ES-I3 (cell line): ENCODE measurements at regions not wholly inside any gene's neighbourhood (a gene's known extent, or its start where the extent isn't known, plus 50 kb on each side); places are given as distances from the start of the nearest gene placed in this dataset.

ENCODE experiments used
- H3K36me3 ChIP-seq: 2 replicates; pipeline ENCODE4 v1.6.1; 2013; ENCODE audit warnings: mild to moderate bottlenecking, low read length, control low read depth, moderate library complexity; ENCODE audit not compliant: insufficient read depth
- H3K4me1 ChIP-seq: 2 replicates; pipeline ENCODE4 v1.6.1; 2013; ENCODE audit warnings: mild to moderate bottlenecking, control low read depth, low read length; ENCODE audit not compliant: insufficient read depth
- H3K9ac ChIP-seq: 2 replicates; pipeline ENCODE4 v1.6.1; 2013; ENCODE audit warnings: low read depth, mild to moderate bottlenecking, low read length, moderate library complexity
- H3K9me3 ChIP-seq: 2 replicates; pipeline ENCODE4 v1.6.1; 2013; ENCODE audit warnings: mild to moderate bottlenecking, low read length, moderate library complexity; ENCODE audit not compliant: control insufficient read depth, insufficient read depth

DNA sequence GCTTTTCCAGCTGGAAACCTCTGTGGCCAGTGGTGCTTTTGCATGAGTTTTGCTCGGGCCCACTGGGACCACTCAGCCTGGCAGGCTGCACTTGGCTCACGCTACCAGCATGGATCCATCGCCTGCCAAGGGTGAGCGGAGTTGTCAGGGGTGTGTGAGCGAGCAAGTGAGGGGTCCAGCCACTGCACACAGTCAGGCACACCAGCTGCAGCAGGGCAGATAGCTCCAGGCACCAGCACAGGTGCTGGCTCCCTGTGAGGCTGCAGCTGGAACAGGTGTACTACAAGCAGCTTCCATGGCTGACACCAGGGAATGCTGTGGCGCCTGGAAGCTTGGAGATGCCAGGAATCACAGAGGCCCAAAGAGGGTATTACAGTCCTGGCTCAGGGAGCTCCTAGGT lies 391.2 kb upstream of the SGCD start:
- Histone ChIP-seq H3K4me1 (peaks cover 3% of the 10 kb centered on the region; the same call in 1 of the 2 replicates), H3K9me3 (no peaks in the 10 kb centered on the region), H3K36me3 (no peaks in the 10 kb centered on the region), H3K9ac (no peak overlapping the region)

DNA sequence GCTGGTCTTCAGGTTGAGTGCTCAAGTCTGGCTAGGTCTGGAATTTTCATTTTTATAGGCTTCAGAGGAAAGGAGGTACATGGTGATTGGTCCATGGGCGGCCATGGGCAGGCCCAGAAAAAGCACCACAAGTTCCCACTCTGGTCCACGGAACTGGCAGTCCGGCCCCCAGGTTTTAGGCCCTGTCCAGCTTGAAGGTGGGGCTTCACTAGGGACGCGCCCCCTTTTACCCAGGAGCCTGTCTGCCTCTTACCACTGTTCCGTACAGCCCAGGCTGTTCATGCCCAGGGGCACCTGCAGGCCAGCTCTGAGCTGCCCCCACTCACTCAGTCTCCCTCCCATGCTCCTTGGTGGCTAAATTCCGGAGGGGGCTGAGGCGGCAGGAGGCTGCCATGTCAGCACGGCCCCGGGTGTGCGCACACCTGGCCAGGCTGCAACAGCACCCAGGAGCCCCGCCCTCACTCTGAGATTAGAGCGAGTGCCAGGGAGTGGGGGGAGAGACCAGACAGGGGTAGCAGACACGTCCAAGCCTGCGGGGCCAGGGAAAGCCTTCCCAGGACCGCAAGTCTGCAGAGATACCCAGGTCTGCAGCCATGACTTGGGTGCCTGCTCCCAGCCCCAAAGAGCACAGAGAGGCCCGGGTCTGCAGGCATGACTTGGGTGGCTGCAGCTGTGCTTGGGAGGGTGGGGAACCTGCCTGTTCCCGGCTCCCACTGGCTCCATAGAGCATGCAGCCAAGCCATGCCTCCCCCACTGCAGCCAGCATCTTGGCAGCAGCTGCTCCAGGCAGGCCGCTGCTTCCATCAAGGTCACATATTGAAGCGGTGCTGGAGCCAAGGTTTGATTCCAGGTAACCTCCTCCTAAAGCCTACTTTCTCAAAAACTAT lies 390.2 kb upstream of the SGCD start:
- Histone ChIP-seq H3K36me3 (no peaks in the 10 kb centered on the region), H3K4me1 (peaks cover 2% of the 10 kb centered on the region; the same call in 1 of the 2 replicates), H3K9me3 (no peaks in the 10 kb centered on the region), H3K9ac (no peak overlapping the region)

GRCh38 chr5:155938051-155938450 lies 388.9 kb upstream of the SGCD start:
- Histone ChIP-seq H3K36me3 (no peaks in the 10 kb centered on the region), H3K4me1 (no peaks in the 10 kb centered on the region)

DNA sequence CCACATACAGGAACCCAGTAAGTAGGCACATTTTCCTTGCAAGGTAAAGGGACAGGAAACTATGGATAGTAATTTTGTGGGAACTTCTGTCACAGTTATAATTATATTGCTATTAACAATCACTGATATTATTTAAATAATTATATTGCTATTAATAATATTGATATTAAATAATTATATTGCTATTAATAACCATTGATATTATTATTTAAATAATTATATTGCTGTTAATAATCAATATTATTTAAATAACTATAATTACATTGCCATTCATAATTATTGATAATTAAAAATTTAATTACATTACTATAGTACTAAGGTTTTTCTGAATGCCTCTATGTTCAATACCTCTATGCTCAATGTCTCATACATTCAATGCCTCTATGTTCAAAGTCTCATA lies 385.6 kb upstream of the SGCD start:
- H3K9ac ChIP-seq = no peak overlapping the region
- H3K36me3 ChIP-seq = no peaks in the 10 kb centered on the region
- no peaks in the 10 kb centered on the region for H3K4me1 ChIP-seq
- no peaks in the 10 kb centered on the region for H3K9me3 ChIP-seq

More at GRCh38 chr5:155938051-155938450, 388.9 kb upstream of the SGCD start:
- Histone ChIP-seq H3K9me3 (no peaks in the 10 kb centered on the region), H3K9ac (no peak overlapping the region)

DNA sequence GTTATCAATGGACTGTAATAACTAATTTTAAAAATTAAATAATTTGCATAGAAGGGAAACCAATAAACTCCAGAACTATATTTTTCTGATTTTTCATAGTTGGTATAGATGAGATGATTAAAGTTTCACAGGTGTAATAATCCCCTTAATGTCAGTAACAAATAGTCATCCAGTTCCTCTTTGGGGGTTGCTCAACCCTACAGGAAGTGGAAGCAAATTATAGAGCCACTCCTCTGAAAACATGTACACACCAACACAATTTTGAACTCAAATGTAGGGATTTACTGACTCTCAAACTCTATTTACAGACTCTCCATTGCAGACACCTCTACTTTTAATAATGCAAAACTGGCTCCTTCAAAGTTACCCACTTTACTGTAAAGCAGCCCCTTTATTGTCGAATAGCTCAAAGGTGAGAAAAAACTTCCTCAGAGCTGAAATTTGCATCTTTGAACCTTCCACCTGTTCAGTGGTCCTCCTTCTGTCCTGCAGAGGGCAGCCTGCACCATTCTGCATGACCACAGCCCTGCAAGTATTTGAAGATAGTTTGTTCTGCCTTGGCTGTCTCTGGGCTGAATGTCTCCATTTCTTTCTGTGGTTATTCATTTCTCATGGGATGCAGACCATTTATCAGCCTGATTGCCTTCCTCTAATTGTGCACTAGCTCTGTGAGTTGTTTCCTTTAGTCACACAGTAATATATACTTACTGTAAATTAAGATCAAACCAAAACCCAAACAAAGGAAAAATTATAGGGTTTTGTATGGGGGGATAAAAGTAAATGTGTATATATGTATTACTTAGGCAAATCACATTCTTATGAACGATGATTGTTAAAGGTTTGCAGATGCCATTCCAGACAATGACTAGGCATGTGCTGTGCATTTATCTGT lies 383.2 kb upstream of the SGCD start:
- Histone ChIP-seq H3K9me3 (no peaks in the 10 kb centered on the region), H3K4me1 (no peaks in the 10 kb centered on the region), H3K9ac (no peak overlapping the region), H3K36me3 (no peaks in the 10 kb centered on the region)

DNA sequence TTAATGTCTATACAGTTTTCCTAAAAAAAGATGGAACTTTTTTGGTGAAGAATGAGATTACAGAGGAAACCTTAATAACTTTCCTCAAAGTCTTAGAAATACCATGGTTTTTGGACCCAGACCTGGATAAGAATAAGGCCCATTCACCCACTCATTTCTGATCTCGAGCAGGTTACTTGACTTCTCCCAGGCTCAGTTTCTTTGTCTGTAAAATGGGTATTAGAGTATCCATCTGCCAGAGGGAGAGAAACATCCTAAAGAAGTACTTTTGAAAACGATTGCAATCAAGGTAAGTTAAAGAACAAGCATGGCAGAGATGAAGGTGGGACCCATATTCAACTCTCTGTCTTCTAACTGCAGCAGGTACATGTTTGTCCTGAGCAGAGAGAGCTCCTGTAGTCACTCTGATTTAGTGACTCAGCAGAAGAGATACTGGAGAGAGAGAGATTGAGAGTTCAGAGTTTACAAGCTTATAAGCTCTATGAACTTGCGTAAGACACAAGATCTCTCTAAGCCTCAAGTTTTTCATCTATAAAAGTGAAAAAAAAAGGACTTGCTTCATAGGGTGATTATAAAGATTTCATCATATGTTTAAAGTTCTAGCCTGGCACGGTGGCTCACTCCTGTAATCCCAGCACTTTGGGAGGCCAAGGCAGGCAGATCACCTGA lies 379.4 kb upstream of the SGCD start:
- Histone ChIP-seq H3K9ac (no peak overlapping the region), H3K4me1 (peaks cover 5% of the 10 kb centered on the region; the same call in 1 of the 2 replicates), H3K9me3 (no peaks in the 10 kb centered on the region), H3K36me3 (no peaks in the 10 kb centered on the region)

DNA sequence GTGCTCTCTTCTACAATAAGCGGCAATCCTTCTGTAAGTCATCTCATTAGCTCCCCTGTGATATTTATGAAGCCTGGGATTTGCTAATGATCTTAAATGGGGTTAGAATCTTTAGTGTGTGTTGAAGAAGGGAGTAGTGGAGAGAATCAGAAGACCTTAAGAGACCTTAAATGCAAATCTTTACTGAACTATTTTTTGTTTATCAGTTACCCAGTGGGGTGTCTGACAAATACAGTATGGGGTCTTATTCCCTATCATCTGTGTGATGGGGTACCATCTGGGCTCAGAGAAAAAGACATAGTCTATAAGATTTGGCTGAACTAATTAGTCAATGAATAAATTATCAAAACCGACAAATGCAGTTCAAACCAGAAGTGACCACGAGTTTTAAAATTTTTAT lies 378.4 kb upstream of the SGCD start:
- H3K9me3 ChIP-seq = no peaks in the 10 kb centered on the region
- no peaks in the 10 kb centered on the region for H3K36me3 ChIP-seq
- H3K9ac ChIP-seq = no peak overlapping the region
- peaks cover 15% of the 10 kb centered on the region; the same call in 1 of the 2 replicates for H3K4me1 ChIP-seq

DNA sequence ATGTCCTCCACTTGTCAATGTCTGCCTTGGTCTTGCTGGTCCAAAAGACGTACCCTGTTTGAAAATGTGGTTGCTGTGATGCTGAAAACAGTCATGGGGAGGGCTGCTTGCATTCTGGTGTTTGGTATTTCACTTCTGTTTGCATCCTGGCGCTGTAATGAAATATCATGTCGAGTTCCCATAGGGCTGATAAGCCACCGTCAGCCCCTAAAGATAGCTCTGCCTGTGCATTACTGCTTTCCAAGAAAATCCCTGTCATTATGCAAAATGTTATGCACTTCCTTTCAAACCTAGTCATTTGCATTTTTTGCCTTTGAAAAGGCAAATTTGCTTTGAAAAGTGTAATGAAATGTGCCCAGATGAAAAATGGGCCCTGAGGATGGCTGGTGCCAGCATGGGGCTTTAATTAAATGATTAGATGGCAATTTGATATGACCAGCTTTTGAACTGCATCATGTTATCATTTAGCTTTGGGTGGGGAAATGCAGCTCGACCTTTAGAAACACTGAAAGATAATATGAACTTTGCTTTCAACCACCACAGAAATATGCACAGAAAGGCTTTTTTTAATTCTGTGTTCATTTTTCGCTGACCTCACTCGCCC lies 374.4 kb upstream of the SGCD start:
- H3K4me1 ChIP-seq = peaks cover 15% of the 10 kb centered on the region; the same call in 1 of the 2 replicates
- no peaks in the 10 kb centered on the region for H3K36me3 ChIP-seq
- no peaks in the 10 kb centered on the region for H3K9me3 ChIP-seq
- no peak overlapping the region for H3K9ac ChIP-seq

DNA sequence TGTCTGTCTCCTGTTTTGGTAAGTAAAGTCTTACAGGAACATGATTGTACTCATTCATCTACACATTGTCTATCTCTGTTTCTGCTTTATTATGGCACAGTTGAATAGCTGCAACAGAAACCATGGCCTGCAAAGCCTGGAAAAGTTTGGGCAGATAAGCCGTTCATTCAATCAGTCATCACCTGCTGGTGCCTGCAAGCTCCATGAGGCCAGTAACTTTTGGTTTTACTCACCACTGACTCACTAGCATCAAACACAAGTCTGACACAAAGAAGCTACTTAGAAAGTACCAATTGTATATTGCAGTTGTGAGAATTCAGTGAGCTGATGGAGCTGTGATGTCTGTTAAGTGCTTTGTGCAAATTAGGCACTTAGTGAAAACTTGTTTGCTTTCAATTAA lies 373.6 kb upstream of the SGCD start:
- no peak overlapping the region for H3K9ac ChIP-seq
- H3K4me1 ChIP-seq = peaks cover 15% of the 10 kb centered on the region; the same call in 1 of the 2 replicates
- H3K36me3 ChIP-seq = no peaks in the 10 kb centered on the region
- no peaks in the 10 kb centered on the region for H3K9me3 ChIP-seq

DNA sequence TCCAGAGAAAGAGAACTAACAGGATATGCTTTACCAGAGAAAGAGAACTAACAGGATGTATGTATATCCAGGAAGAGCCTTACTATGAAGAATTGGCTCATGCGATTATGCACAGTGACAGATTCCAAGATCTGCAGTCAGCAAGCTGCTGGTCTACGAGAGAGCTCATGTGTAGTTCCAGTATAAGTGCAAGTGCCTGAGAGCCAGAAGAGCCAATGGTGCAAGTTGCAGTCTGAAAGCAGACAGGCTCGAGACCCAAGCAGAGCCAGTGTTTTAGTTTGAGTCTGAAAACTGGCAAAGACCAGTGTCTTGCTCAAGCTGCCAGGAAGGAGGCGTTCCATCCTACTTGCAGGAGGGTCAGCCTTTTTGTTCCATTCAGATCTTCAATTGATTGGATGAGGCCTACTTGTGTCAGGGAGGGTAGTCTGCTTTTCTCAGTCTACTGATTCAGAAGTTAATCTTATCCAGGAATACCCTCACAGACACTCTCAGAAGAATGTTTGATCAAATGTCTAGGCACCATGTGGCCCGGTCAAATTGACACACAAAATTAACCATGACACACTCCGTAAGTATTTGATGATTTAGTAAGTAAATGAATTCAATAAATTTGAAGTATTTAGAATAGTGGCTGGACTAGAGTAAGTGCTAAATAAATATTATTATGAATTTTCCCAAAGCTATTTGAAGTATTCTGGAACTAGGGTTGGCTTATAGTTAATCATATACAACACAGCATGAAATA lies 372.1 kb upstream of the SGCD start:
- Histone ChIP-seq H3K36me3 (no peaks in the 10 kb centered on the region), H3K9ac (no peak overlapping the region), H3K4me1 (peaks cover 15% of the 10 kb centered on the region; the same call in 1 of the 2 replicates), H3K9me3 (no peaks in the 10 kb centered on the region)

GRCh38 chr5:155957884-155958283 lies 369.1 kb upstream of the SGCD start:
- H3K36me3 ChIP-seq = no peaks in the 10 kb centered on the region
- H3K9ac ChIP-seq = no peak overlapping the region
- H3K4me1 ChIP-seq = peaks cover 7% of the 10 kb centered on the region; the same call in 1 of the 2 replicates
- H3K9me3 ChIP-seq = no peaks in the 10 kb centered on the region

GRCh38 chr5:155959082-155959481 lies 367.9 kb upstream of the SGCD start:
- Histone ChIP-seq H3K4me1 (no peaks in the 10 kb centered on the region), H3K9ac (no peak overlapping the region), H3K36me3 (no peaks in the 10 kb centered on the region), H3K9me3 (no peaks in the 10 kb centered on the region)

- Histone ChIP-seq H3K9me3 (no peaks in the 10 kb centered on the region; the same call in 1 of the 2 replicates), H3K36me3 (no peaks in the 10 kb centered on the region), H3K4me1 (no peaks in the 10 kb centered on the region), H3K9ac (no peak overlapping the region)
These were observed 366.8 kb upstream of the SGCD start for GRCh38 chr5:155960177-155960576.
